Suprapubic skin (tissue), 4 donors: ENCODE measurements at regions not wholly inside any gene's neighbourhood (a gene's known extent, or its start where the extent isn't known, plus 50 kb on each side); places are given as distances from the start of the nearest gene placed in this dataset.

Source experiments
- DNase-seq, 2 donors: peaks; one replicate each; pipeline ENCODE4 v3.0.0-alpha.2; 2019; ENCODE audit warnings: low spot score in 2 of 2
- H3K27ac ChIP-seq: fragments of 200-600 bp; sonication (generic); one replicate; pipeline ENCODE4 v1.5.1; 2019
- H3K27me3 ChIP-seq: fragments of 200-600 bp; sonication (generic); one replicate; pipeline ENCODE4 v1.5.1; 2019
- H3K36me3 ChIP-seq: fragments of 200-600 bp; sonication (generic); one replicate; pipeline ENCODE4 v1.5.1; 2019
- H3K4me1 ChIP-seq: fragments of 200-600 bp; sonication (generic); one replicate; pipeline ENCODE4 v1.5.1; 2019
- H3K4me3 ChIP-seq: fragments of 200-600 bp; sonication (generic); one replicate; pipeline ENCODE4 v1.5.1; 2019; ENCODE audit warnings: mild to moderate bottlenecking
- H3K9me3 ChIP-seq: fragments of 200-600 bp; sonication (generic); one replicate; pipeline ENCODE4 v1.5.1; 2019
- CTCF ChIP-seq, 2 donors: fragments of 200-600 bp in 1 of 2; fragments of 450-650 bp in 1 of 2; sonication (generic) in 1 of 2; IDR thresholded peaks; one replicate each; pipeline ENCODE4 v1.5.1; 2016 to 2019; ENCODE audit warnings: antibody characterized with exemption in 2 of 2, mild to moderate bottlenecking in 1 of 2, moderate library complexity in 1 of 2
- EP300 ChIP-seq: sonication (generic); formaldehyde crosslinking; IDR thresholded peaks from one replicate; pipeline ENCODE4 v1.6.1; 2017; ENCODE audit warnings: antibody characterized with exemption
- POLR2A ChIP-seq, 2 donors: fragments of 450-650 bp; IDR thresholded peaks; one replicate each; pipeline ENCODE4 v1.6.1; 2017; ENCODE audit warnings: antibody characterized with exemption in 2 of 2, mild to moderate bottlenecking in 2 of 2, moderate library complexity in 2 of 2
- POLR2AphosphoS5 ChIP-seq, 3 donors: sonication (generic); formaldehyde crosslinking; IDR thresholded peaks; one replicate each; pipeline ENCODE4 v1.6.1; 2017; ENCODE audit warnings: antibody characterized with exemption in 3 of 3
- whole genome bisulfite sequencing: methylation state at CpG from one replicate; pipeline ENCODE4 v1.1.5; 2018; 5-methylcytosine and 5-hydroxymethylcytosine counted together

DNA sequence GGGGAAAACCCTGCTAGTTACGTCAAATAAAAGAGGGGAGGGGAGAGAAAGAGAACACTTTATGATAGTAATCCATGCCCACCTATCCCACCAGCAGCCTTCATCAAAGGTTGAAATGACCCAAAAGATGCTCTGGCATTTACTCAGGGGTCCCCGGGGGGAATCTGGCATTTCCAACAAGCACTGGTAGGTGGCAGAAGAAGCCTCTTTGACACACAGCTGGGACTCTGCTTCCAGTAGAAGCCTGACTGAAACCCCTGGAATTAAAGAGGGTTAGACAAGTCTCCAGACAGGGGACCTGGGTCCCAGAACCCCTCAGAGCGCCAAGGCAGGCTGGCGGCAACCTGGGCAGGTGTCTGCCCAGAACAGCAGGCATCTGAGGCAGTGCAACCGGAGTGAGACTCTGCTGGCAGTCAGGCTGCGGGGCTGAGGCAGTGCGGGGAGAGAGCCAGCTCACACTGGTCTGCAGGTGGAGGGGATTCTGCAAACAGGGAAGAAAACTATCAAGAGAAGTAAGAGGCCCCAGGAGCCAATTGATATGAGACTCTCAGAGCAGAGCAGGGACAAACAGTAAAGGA, 85.0 kb upstream of the CAPRIN2 start:
- no peaks in the 10 kb centered on the region for H3K4me1 ChIP-seq
- H3K9me3 ChIP-seq = no peaks in the 10 kb centered on the region
- peak in 1 of 2 donors; percentile 44 for DNase-seq
- H3K27ac ChIP-seq = no peak overlapping the region
- H3K4me3 ChIP-seq = no peak overlapping the region
- H3K27me3 ChIP-seq = peaks cover 5% of the 10 kb centered on the region
- H3K36me3 ChIP-seq = no peaks in the 10 kb centered on the region
- 76% methylated on average over 7 of the region's 7 CpGs for WGBS
- no peak for TF ChIP-seq CTCF (IDR thresholded peaks at IDR 0.05)
- no peak for TF ChIP-seq POLR2A (IDR thresholded peaks at IDR 0.05)
- TF ChIP-seq POLR2AphosphoS5 (IDR thresholded peaks at IDR 0.05) = no peak
- no peak for TF ChIP-seq EP300

- Histone ChIP-seq H3K36me3 (no peaks in the 10 kb centered on the region), H3K4me1 (no peaks in the 10 kb centered on the region), H3K27me3 (peaks cover 14% of the 10 kb centered on the region), H3K9me3 (no peaks in the 10 kb centered on the region), H3K4me3 (no peak overlapping the region), H3K27ac (no peak overlapping the region)
- TF ChIP-seq CTCF (IDR thresholded peaks at IDR 0.05) = no peak
- TF ChIP-seq POLR2AphosphoS5 (IDR thresholded peaks at IDR 0.05) = no peak
- TF ChIP-seq POLR2A (IDR thresholded peaks at IDR 0.05) = no peak
- TF ChIP-seq EP300 = no peak
- WGBS = 59% methylated on average over 7 of the region's 7 CpGs
- no peak for DNase-seq
Observed at GRCh38 chr12:30837595-30837994, 82.8 kb upstream of the CAPRIN2 start.

- no peaks in the 10 kb centered on the region for H3K9me3 ChIP-seq
- H3K27me3 ChIP-seq = peaks cover 16% of the 10 kb centered on the region
- H3K4me3 ChIP-seq = no peak overlapping the region
- TF ChIP-seq EP300 (no peak), POLR2AphosphoS5 (IDR thresholded peaks at IDR 0.05) (no peak), CTCF (IDR thresholded peaks at IDR 0.05) (no peak), POLR2A (IDR thresholded peaks at IDR 0.05) (no peak)
- 48% methylated on average over 12 of the region's 12 CpGs for WGBS
- H3K36me3 ChIP-seq = no peaks in the 10 kb centered on the region
- H3K4me1 ChIP-seq = no peaks in the 10 kb centered on the region
- DNase-seq = no peak
- no peak overlapping the region for H3K27ac ChIP-seq
Observed at GRCh38 chr12:30836656-30837445, 82.1 kb upstream of the CAPRIN2 start.

DNA sequence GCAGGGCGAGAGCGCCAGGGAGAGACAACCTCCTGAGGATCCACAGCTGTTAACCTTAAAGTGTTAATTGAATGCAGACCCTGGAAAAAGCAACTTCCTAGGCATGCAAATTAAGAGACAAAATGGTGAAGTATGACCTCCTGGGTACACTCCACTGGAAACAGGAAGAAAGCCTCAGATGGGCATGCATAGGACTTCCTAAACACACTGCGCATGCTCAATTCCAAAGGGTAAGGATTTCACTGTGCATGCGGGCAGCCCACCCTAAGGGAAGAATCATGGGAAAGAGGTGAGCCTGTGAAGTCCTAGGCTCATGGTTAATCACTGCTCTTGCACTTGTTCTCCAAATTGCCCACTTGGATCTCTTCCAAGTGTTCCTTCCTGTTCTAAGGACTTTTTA, 80.5 kb upstream of the CAPRIN2 start:
- Histone ChIP-seq H3K27ac (no peak overlapping the region), H3K4me1 (no peaks in the 10 kb centered on the region), H3K4me3 (no peak overlapping the region), H3K36me3 (no peaks in the 10 kb centered on the region), H3K9me3 (no peaks in the 10 kb centered on the region), H3K27me3 (peaks cover 16% of the 10 kb centered on the region)
- no peak for DNase-seq
- TF ChIP-seq CTCF (IDR thresholded peaks at IDR 0.05) = no peak
- TF ChIP-seq POLR2A (IDR thresholded peaks at IDR 0.05) = no peak
- no peak for TF ChIP-seq EP300
- no peak for TF ChIP-seq POLR2AphosphoS5 (IDR thresholded peaks at IDR 0.05)
- WGBS = 84% methylated on average over 4 of the region's 4 CpGs

DNA sequence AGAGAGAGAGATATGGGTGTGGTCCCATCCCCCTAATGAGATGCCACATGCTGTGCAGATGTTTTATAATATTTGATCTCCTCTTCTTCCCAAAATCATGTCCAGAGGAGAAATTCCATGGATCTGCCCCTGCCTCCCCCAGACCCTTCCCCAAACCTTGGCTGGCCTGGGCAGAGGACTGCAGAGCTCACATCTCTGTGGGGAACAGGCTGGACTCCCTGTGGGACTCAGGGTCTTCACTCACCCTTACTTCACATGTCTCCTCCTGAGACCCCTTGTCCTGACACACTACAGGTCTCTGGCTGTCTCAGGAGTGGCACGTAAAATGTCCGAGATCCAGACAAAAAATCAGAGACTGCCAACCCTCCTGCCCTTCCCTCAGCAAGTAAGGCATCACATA, 76.0 kb upstream of the CAPRIN2 start:
- H3K4me1 ChIP-seq = no peaks in the 10 kb centered on the region
- H3K36me3 ChIP-seq = no peaks in the 10 kb centered on the region
- no peak for TF ChIP-seq CTCF (IDR thresholded peaks at IDR 0.05)
- TF ChIP-seq POLR2AphosphoS5 (IDR thresholded peaks at IDR 0.05) = no peak
- TF ChIP-seq POLR2A (IDR thresholded peaks at IDR 0.05) = no peak
- no peak for TF ChIP-seq EP300
- H3K4me3 ChIP-seq = no peak overlapping the region
- peaks cover 12% of the 10 kb centered on the region for H3K27me3 ChIP-seq
- no peak overlapping the region for H3K27ac ChIP-seq
- WGBS = 100% methylated on average over 2 of the region's 2 CpGs
- no peak for DNase-seq
- H3K9me3 ChIP-seq = no peaks in the 10 kb centered on the region
